Heart left ventricle (tissue), 16 donors: ENCODE measurements at regions not wholly inside any gene's neighbourhood (a gene's known extent, or its start where the extent isn't known, plus 50 kb on each side); places are given as distances from the start of the nearest gene placed in this dataset.

ENCODE experiments used
- ATAC-seq, 4 donors: fragments of 200-7000 bp; cut with Tn5 transposase; one replicate each; pipeline ENCODE4 v1.9.1; 2020 to 2022; ENCODE audit warnings: moderate library complexity in 4 of 4, mild to moderate bottlenecking in 3 of 4, moderate number of reproducible peaks in 1 of 4
- DNase-seq, 5 donors: peaks; one replicate each; pipeline ENCODE4 v3.0.0-alpha.2; 2020
- H3K27ac ChIP-seq, 12 donors: fragments of 200-600 bp; sonication (generic) in 4 of 12; one replicate each; pipeline versions ENCODE4 v1.5.0 to v1.8.0; 2016 to 2022; ENCODE audit warnings: mild to moderate bottlenecking in 2 of 12
- H3K27me3 ChIP-seq, 9 donors: fragments of 200-600 bp; sonication (generic) in 2 of 9; one replicate each; pipeline versions ENCODE4 v1.5.1 to v1.8.0; 2016 to 2022; ENCODE audit warnings: mild to moderate bottlenecking in 3 of 9
- H3K36me3 ChIP-seq, 9 donors: fragments of 200-600 bp; sonication (generic) in 2 of 9; one replicate each; pipeline versions ENCODE4 v1.5.0 to v1.8.0; 2018 to 2022; ENCODE audit warnings: mild to moderate bottlenecking in 2 of 9
- H3K4me1 ChIP-seq, 12 donors: fragments of 200-600 bp; sonication (generic) in 4 of 12; one replicate each; pipeline versions ENCODE4 v1.5.0 to v1.8.0; 2016 to 2022; ENCODE audit warnings: mild to moderate bottlenecking in 3 of 12
- H3K4me3 ChIP-seq, 12 donors: fragments of 200-600 bp; sonication (generic) in 4 of 12; one replicate each; pipeline versions ENCODE4 v1.5.0 to v1.8.0; 2017 to 2022; ENCODE audit warnings: mild to moderate bottlenecking in 9 of 12, moderate library complexity in 4 of 12
- H3K9me3 ChIP-seq, 12 donors: fragments of 200-600 bp; sonication (generic) in 4 of 12; one replicate each; pipeline versions ENCODE4 v1.5.0 to v1.8.0; 2016 to 2022; ENCODE audit warnings: mild to moderate bottlenecking in 1 of 12
- POLR2A ChIP-seq, 2 donors: fragments of 450-650 bp; IDR thresholded peaks; one replicate each; pipeline ENCODE4 v1.6.1; 2017; ENCODE audit warnings: antibody characterized with exemption in 2 of 2, mild to moderate bottlenecking in 2 of 2, moderate library complexity in 2 of 2
- WGBS, 4 donors: extraction: QIAGEN DNeasy Blood & Tissue Kit in 2 of 4; methylation state at CpG; one replicate each; pipeline versions ENCODE4 v1.1.5 to v1.1.7; 2013 to 2018; 5-methylcytosine and 5-hydroxymethylcytosine counted together
- intact Hi-C, 10 donors: fragments of 100-400 bp; cut with DNase I; formaldehyde crosslinking; loops; one replicate each; pipeline versions ENCODE4 v1.11.1 to v1.14.2; 2022
- TF ChIP-seq, protein P1 (sequence below), 12 donors: fragments of 200-600 bp; sonication (generic) in 4 of 12; IDR thresholded peaks; one replicate each; pipeline versions ENCODE4 v1.5.0 to v1.8.0; 2018 to 2022; ENCODE audit warnings: antibody characterized with exemption in 12 of 12, mild to moderate bottlenecking in 5 of 12
- donor health status: ischemic (EF 13 %, LVEDD 7.1; RV severe dilation, severe dysfunction).
- donor health status: healthy with polysubstance abuse.
- donor health status: DM: no; HTN: yes; CAD: no.
- donor health status: DM: no; HTN: no; CAD: no.
- donor health status: ischemic (EF 25% LVEDD 6.9; RV normal size, moderate dysfunction).
- donor health status: ischemic (EF 25% LVEDD 5.7; RV mildly dilated, moderate dysfunction).
- donor health status: healthy.
- donor health status: DM: yes; HTN: yes; CAD: no.
- donor health status: ischemic (EF 35%, LVEDD 5.7; RV mildly dilated, moderate dysfunction).
- donor health status: nonischemic (EF 11% LVEDD 7.7; RV severe dilation, severe dysfunction).
- donor health status: DM: yes; HTN: yes; CAD: no.
- donor health status: PGD.
- donor health status: ischemic (EF 29% LVEDD 5.4; RV normal size, mild dysfunction).
- donor health status: nonischemic (EF 23%, LVEDD 6.1; RV moderate dilation, normal function).

DNA sequence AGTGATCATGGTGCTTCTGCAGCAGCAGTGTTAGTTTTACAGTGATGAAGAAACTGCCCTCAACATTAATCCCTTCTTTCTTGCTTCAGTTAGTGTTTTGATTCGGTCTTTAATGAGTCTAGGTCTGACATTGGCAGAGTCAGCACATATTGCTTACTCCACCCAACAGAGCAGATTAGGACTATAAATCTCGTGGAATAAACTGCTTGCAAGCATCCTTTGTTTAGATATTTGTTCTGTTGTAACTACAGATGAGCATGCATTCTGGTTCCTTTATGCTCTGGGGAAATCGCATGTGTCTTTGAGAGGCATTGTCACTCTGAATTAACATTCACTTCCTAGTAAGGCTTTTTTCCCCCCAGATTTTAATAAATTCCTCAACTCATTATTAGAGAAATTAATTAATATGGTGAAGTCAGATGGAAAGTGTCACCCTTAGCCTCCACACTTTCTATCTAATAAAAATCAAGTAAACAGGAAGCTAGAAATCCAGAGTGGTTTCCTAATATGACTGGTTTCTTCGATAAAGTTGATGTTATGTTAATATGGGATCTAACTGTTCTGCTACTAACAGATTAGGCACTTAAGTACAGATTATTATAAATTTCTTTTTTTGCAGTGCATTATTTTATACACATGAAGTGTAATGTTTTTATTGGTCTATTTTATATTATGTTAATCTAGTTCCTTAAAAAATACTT is 86.2 kb upstream of the SSTR1 start:
- Histone ChIP-seq H3K9me3 (no peaks in the 10 kb centered on the region), H3K4me1 (no peaks in the 10 kb centered on the region), H3K36me3 (no peaks in the 10 kb centered on the region), H3K4me3 (no peak overlapping the region), H3K27me3 (no peaks in the 10 kb centered on the region), H3K27ac (no peak overlapping the region)
- TF ChIP-seq, protein P1, sequence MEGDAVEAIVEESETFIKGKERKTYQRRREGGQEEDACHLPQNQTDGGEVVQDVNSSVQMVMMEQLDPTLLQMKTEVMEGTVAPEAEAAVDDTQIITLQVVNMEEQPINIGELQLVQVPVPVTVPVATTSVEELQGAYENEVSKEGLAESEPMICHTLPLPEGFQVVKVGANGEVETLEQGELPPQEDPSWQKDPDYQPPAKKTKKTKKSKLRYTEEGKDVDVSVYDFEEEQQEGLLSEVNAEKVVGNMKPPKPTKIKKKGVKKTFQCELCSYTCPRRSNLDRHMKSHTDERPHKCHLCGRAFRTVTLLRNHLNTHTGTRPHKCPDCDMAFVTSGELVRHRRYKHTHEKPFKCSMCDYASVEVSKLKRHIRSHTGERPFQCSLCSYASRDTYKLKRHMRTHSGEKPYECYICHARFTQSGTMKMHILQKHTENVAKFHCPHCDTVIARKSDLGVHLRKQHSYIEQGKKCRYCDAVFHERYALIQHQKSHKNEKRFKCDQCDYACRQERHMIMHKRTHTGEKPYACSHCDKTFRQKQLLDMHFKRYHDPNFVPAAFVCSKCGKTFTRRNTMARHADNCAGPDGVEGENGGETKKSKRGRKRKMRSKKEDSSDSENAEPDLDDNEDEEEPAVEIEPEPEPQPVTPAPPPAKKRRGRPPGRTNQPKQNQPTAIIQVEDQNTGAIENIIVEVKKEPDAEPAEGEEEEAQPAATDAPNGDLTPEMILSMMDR (IDR thresholded peaks at IDR 0.05) = no peak
- TF ChIP-seq POLR2A (IDR thresholded peaks at IDR 0.05) = no peak
- DNase-seq (no peak), ATAC-seq (no peak)
- WGBS, 4 donors = 49 to 70% (median 59%) methylated on average over 4 of the region's 4 CpGs
- intact Hi-C loops = no loop called here

DNA sequence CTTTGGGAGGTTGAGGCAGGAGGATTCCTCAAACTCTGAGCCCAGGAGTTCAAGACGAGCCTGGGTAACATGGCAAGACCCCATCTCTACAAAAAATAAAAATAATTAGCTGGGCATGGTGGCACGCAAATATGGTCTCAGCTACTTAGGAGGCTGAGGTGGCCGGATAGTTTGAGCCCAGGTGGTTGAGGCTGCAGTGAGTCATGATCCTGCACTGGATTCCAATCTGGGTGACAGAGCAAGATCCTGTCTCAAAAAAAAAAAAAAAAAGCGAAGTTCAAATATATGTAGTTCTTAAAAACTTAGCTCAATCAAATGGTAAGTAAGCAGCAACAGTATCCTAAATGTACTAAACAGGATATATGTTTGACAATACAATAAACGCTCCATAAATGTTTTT is 85.5 kb upstream of the SSTR1 start:
- Histone ChIP-seq H3K9me3 (no peaks in the 10 kb centered on the region), H3K4me1 (no peaks in the 10 kb centered on the region), H3K36me3 (no peaks in the 10 kb centered on the region), H3K27ac (no peak overlapping the region), H3K27me3 (peaks cover 0 to 4% (median 0%) of the 10 kb centered on the region in 9 donors), H3K4me3 (no peak overlapping the region)
- no peak for TF ChIP-seq POLR2A (IDR thresholded peaks at IDR 0.05)
- TF ChIP-seq, protein P1 (IDR thresholded peaks at IDR 0.05) = no peak
- 84 to 91% (median 89%) methylated on average over 5 of the region's 5 CpGs for WGBS, 4 donors
- intact Hi-C loops = no loop called here
- DNase-seq = no peak
- ATAC-seq = no peak

DNA sequence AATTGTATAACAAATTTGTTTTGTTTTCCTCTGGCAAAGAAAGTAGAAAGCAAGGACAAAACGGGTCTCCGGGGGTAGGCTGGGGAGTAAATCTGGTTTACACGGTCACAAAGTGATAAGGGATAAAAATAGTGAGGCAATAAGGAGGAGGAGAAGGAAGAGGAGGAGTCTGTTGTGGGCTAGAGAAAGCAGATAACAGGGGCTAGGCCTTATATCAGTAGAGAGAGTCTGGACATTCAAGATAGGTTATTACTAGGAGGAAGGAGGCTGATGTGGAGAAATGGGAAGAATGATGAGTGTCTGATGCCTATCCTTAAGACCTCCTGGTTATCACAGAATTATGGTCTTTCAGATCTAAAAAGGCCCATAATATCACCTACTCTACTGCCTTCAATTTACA is 83.2 kb upstream of the SSTR1 start:
- DNase-seq (no peak), ATAC-seq (no peak)
- Histone ChIP-seq H3K36me3 (no peaks in the 10 kb centered on the region), H3K4me1 (no peaks in the 10 kb centered on the region), H3K9me3 (no peaks in the 10 kb centered on the region), H3K27ac (no peak overlapping the region), H3K27me3 (peaks cover 0 to 8% (median 0%) of the 10 kb centered on the region in 9 donors), H3K4me3 (no peak overlapping the region)
- WGBS, 4 donors = 11 to 16% (median 13%) methylated on average over 3 of the region's 3 CpGs
- intact Hi-C loops = no loop called here
- TF ChIP-seq, protein P1 (IDR thresholded peaks at IDR 0.05) = no peak
- TF ChIP-seq POLR2A (IDR thresholded peaks at IDR 0.05) = no peak

DNA sequence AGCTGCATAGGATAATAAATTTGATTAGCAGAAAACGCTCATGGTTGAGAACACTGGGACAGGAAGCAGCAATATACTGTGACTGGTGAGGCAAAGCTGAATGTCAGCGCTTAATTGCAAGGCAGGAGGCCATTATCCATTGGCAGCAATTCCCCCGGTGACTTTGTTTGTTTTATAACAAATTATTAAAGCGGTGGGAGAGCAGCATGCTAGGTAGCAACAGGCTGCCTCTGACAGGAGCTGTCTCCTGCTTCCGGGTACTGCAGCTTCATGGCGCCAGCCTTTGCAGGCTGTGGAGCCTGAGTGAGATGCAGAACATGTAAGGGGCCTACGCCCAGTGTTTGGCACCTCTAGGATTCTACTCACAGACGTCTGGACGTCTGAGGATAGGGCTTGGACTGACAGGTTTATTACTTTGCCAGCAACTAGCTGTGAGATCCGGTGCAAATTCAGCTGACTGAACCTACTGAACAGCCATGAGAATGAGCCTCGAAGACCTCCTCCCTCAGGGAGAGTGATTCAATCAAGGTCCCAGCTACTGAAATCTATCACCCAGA is 82.1 kb upstream of the SSTR1 start:
- H3K9me3 ChIP-seq = no peaks in the 10 kb centered on the region
- no peaks in the 10 kb centered on the region for H3K36me3 ChIP-seq
- no peak overlapping the region for H3K27ac ChIP-seq
- no peak for ATAC-seq
- TF ChIP-seq, protein P1 (IDR thresholded peaks at IDR 0.05) = no peak
- no peak for TF ChIP-seq POLR2A (IDR thresholded peaks at IDR 0.05)
- 52 to 62% (median 58%) methylated on average over 11 of the region's 11 CpGs for WGBS, 4 donors
- H3K4me3 ChIP-seq = no peak overlapping the region
- no peaks in the 10 kb centered on the region for H3K4me1 ChIP-seq
- intact Hi-C loops = no loop called here
- peaks cover 0 to 8% (median 0%) of the 10 kb centered on the region in 9 donors for H3K27me3 ChIP-seq
- DNase-seq = no peak
